SK-N-SH (cell line): ENCODE measurements at regions not wholly inside any gene's neighbourhood (a gene's known extent, or its start where the extent isn't known, plus 50 kb on each side); places are given as distances from the start of the nearest gene placed in this dataset.

ENCODE experiments used
- CTCF ChIA-PET: fragments of 300-600, 350-600 bp; formaldehyde crosslinking; extraction: SDS; loops from one replicate; lab custom pipeline; 2021; lab: Yijun Ruan, JAX
- POLR2A ChIA-PET: fragments of 350-600 bp; sonication (Branson Sonifier 250); formaldehyde crosslinking; extraction: SDS; loops from one replicate; lab custom pipeline; 2020; ENCODE audit warnings: antibody characterized with exemption, inconsistent platforms; lab: Yijun Ruan, JAX
- DNase-seq: peaks from one replicate; pipeline ENCODE4 v3.0.0; 2012
- H2AFZ ChIP-seq: fragments of 200-600 bp; sonication (generic); 2 replicates; pipeline ENCODE4 v1.8.1; 2016; ENCODE audit warnings: antibody characterized with exemption, mild to moderate bottlenecking, low read depth
- H3F3A ChIP-seq: fragments of 200-600 bp; sonication (generic); replicated peaks from 2 replicates; pipeline ENCODE3; 2016; ENCODE audit warnings: antibody characterized with exemption, mild to moderate bottlenecking; ENCODE audit not compliant: insufficient read depth
- H3K27ac ChIP-seq, 2 experiments: fragments of 200-500 bp in 1 of 2; fragments of 200-600 bp in 1 of 2; sonication (Bioruptor generic) in 1 of 2; sonication (generic), shearing (Covaris generic) in 1 of 2; 2 replicates each; pipeline versions ENCODE4 v1.5.1 to v1.6.1; 2014 to 2016; ENCODE audit warnings: low read depth in 2 of 2, inconsistent platforms in 1 of 2, low read length in 1 of 2, mild to moderate bottlenecking in 1 of 2, mixed read lengths in 1 of 2
- H3K27me3 ChIP-seq: fragments of 200-600 bp; sonication (generic), shearing (Covaris generic); 2 replicates; pipeline ENCODE4 v1.6.1; 2016; ENCODE audit warnings: mixed run types; ENCODE audit not compliant: insufficient read depth
- H3K36me3 ChIP-seq, 2 experiments: fragments of 200-500 bp in 1 of 2; fragments of 200-600 bp in 1 of 2; sonication (Bioruptor generic) in 1 of 2; sonication (generic) in 1 of 2; replicated peaks in 1 of 2; 2 replicates each; pipeline versions ENCODE3 to v1.5.1; 2014 to 2016; ENCODE audit warnings: low read length in 1 of 2, mild to moderate bottlenecking in 1 of 2; ENCODE audit not compliant: insufficient read depth in 2 of 2, control insufficient read depth in 1 of 2
- H3K4me1 ChIP-seq, 2 experiments: fragments of 200-500 bp in 1 of 2; fragments of 200-600 bp in 1 of 2; sonication (Bioruptor generic) in 1 of 2; sonication (generic), shearing (Covaris generic) in 1 of 2; 2 replicates each; pipeline versions ENCODE4 v1.5.1 to v1.6.1; 2014 to 2016; ENCODE audit warnings: low read depth in 1 of 2, low read length in 1 of 2, mixed run types in 1 of 2; ENCODE audit not compliant: insufficient read depth in 2 of 2, control insufficient read depth in 1 of 2
- H3K4me2 ChIP-seq: fragments of 200-600 bp; sonication (generic), shearing (Covaris generic); 2 replicates; pipeline ENCODE4 v1.6.1; 2017; ENCODE audit warnings: mixed run types
- H3K4me3 ChIP-seq, 2 experiments: fragments of 200-500 bp in 1 of 2; fragments of 200-600 bp in 1 of 2; sonication (Bioruptor generic) in 1 of 2; sonication (generic), shearing (Covaris generic) in 1 of 2; 2 replicates each; pipeline versions ENCODE4 v1.5.1 to v1.8.1; 2014 to 2016; ENCODE audit warnings: low read depth in 2 of 2, inconsistent platforms in 1 of 2, low read length in 1 of 2, mild to moderate bottlenecking in 1 of 2, mixed read lengths in 1 of 2, moderate library complexity in 1 of 2
- H3K79me2 ChIP-seq: fragments of 200-600 bp; sonication (generic); 2 replicates; pipeline ENCODE4 v1.8.1; 2017; ENCODE audit warnings: mild to moderate bottlenecking; ENCODE audit not compliant: insufficient read depth
- H3K9ac ChIP-seq: fragments of 200-600 bp; sonication (generic); 2 replicates; pipeline ENCODE4 v1.6.1; 2017; ENCODE audit warnings: mixed run types
- H3K9me2 ChIP-seq: fragments of 200-600 bp; sonication (generic); 2 replicates; pipeline ENCODE4 v1.6.1; 2017; ENCODE audit warnings: mixed run types
- H3K9me3 ChIP-seq: fragments of 200-600 bp; sonication (generic); 2 replicates; pipeline ENCODE4 v1.6.1; 2017; ENCODE audit warnings: mixed run types, mild to moderate bottlenecking, moderate library complexity
- H4K20me1 ChIP-seq: fragments of 200-600 bp; sonication (generic); 2 replicates; pipeline ENCODE4 v1.6.1; 2017; ENCODE audit warnings: mild to moderate bottlenecking, mixed run types; ENCODE audit not compliant: insufficient read depth
- CHD2 ChIP-seq: fragments of 150-350 bp; IDR thresholded peaks from 2 replicates; pipeline ENCODE4 v1.6.1; 2018; ENCODE audit warnings: low read length; ENCODE audit not compliant: partially characterized antibody
- EP300 ChIP-seq, 2 experiments: IDR thresholded peaks; 2 replicates each; pipeline versions ENCODE4 v1.4.0 to v1.6.1; 2012; ENCODE audit warnings: borderline replicate concordance in 1 of 2, low read depth in 1 of 2, low read length in 1 of 2
- EZH2phosphoT487 ChIP-seq: fragments of 200-600 bp; sonication (generic); IDR thresholded peaks from 2 replicates; pipeline ENCODE4 v1.6.1; 2017; ENCODE audit warnings: low read depth, mixed run types, mild to moderate bottlenecking, antibody characterized with exemption, moderate library complexity, borderline replicate concordance
- FOXJ3 ChIP-seq: sonication (generic); formaldehyde crosslinking; IDR thresholded peaks from 2 replicates; pipeline ENCODE4 v1.5.1; 2020; ENCODE audit warnings: mild to moderate bottlenecking, missing genetic modification reagents
- FOXM1 ChIP-seq: IDR thresholded peaks from 2 replicates; pipeline ENCODE4 v1.4.0; 2012; ENCODE audit warnings: low read depth, mild to moderate bottlenecking
- GATA2 ChIP-seq: sonication (generic); formaldehyde crosslinking; IDR thresholded peaks from 2 replicates; pipeline ENCODE4 v1.5.0; 2020; ENCODE audit warnings: mild to moderate bottlenecking, missing genetic modification reagents
- IRF3 ChIP-seq: fragments of 150-350 bp; IDR thresholded peaks from 2 replicates; pipeline ENCODE4 v1.6.1; 2016; ENCODE audit warnings: mild to moderate bottlenecking, low read depth, low read length
- NFIC ChIP-seq: IDR thresholded peaks from 2 replicates; pipeline ENCODE4 v1.4.0; 2012; ENCODE audit warnings: borderline replicate concordance
- NRF1 ChIP-seq: IDR thresholded peaks from 2 replicates; pipeline ENCODE4 v1.6.1; 2012; ENCODE audit warnings: low read depth, mild to moderate bottlenecking, low read length
- PBX3 ChIP-seq: IDR thresholded peaks from 2 replicates; pipeline ENCODE4; 2012
- POLR2AphosphoS5 ChIP-seq: IDR thresholded peaks from 2 replicates; pipeline ENCODE4 v1.6.1; 2012; ENCODE audit warnings: low read depth, low read length
- RCOR1 ChIP-seq: fragments of 150-350 bp; IDR thresholded peaks from 2 replicates; pipeline ENCODE4 v1.6.1; 2017; ENCODE audit warnings: antibody characterized with exemption, low read length
- REST ChIP-seq: IDR thresholded peaks from 2 replicates; pipeline ENCODE4 v1.6.1; 2012; ENCODE audit warnings: mild to moderate bottlenecking, low read depth, low read length, moderate library complexity
- RFX5 ChIP-seq: IDR thresholded peaks from 2 replicates; pipeline ENCODE4 v1.6.1; 2012; ENCODE audit warnings: mild to moderate bottlenecking, improper control_type of control experiment, low read length
- RXRA ChIP-seq: IDR thresholded peaks from 2 replicates; pipeline ENCODE4 v1.4.0; 2012; ENCODE audit warnings: low read depth, mild to moderate bottlenecking, borderline replicate concordance
- SIN3A ChIP-seq: IDR thresholded peaks from 2 replicates; pipeline ENCODE4 v1.6.1; 2012; ENCODE audit warnings: low read depth, mild to moderate bottlenecking, low read length, moderate library complexity, borderline replicate concordance
- SMC3 ChIP-seq: IDR thresholded peaks from 2 replicates; pipeline ENCODE4 v1.6.1; 2012; ENCODE audit warnings: low read depth, low read length, improper control_type of control experiment
- TEAD4 ChIP-seq: IDR thresholded peaks from 2 replicates; pipeline ENCODE4 v1.4.0; 2012; ENCODE audit warnings: mild to moderate bottlenecking, borderline replicate concordance; ENCODE audit not compliant: insufficient read depth
- USF1 ChIP-seq: IDR thresholded peaks from 2 replicates; pipeline ENCODE4 v1.4.0; 2012; ENCODE audit warnings: low read depth, borderline replicate concordance
- YY1 ChIP-seq: IDR thresholded peaks from 2 replicates; pipeline ENCODE4 v1.4.0; 2012; ENCODE audit warnings: low read depth, mild to moderate bottlenecking
- WGBS: methylation state at CpG from one replicate; pipeline ENCODE4 v1.1.6; 2017; ENCODE audit warnings: low lambda C conversion rate; 5-methylcytosine and 5-hydroxymethylcytosine counted together
- TF ChIP-seq, protein P1 (sequence below): fragments of 200-600 bp; sonication (generic); IDR thresholded peaks from 2 replicates; pipeline ENCODE4 v1.6.1; 2017; ENCODE audit warnings: antibody characterized with exemption, mild to moderate bottlenecking, moderate library complexity

- TF ChIP-seq REST = no peak
- no peak for TF ChIP-seq NFIC
- no peak for TF ChIP-seq FOXJ3 (CRISPR knock-in tag)
- no peak for TF ChIP-seq SIN3A
- no peak for TF ChIP-seq USF1
- TF ChIP-seq GATA2 (CRISPR knock-in tag) = no peak
- TF ChIP-seq, protein P1, sequence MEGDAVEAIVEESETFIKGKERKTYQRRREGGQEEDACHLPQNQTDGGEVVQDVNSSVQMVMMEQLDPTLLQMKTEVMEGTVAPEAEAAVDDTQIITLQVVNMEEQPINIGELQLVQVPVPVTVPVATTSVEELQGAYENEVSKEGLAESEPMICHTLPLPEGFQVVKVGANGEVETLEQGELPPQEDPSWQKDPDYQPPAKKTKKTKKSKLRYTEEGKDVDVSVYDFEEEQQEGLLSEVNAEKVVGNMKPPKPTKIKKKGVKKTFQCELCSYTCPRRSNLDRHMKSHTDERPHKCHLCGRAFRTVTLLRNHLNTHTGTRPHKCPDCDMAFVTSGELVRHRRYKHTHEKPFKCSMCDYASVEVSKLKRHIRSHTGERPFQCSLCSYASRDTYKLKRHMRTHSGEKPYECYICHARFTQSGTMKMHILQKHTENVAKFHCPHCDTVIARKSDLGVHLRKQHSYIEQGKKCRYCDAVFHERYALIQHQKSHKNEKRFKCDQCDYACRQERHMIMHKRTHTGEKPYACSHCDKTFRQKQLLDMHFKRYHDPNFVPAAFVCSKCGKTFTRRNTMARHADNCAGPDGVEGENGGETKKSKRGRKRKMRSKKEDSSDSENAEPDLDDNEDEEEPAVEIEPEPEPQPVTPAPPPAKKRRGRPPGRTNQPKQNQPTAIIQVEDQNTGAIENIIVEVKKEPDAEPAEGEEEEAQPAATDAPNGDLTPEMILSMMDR = no peak
- no peak for TF ChIP-seq YY1
- TF ChIP-seq TEAD4 = no peak
- TF ChIP-seq CHD2 = no peak
- TF ChIP-seq EZH2phosphoT487 = no peak
- no peak for TF ChIP-seq SMC3
Observed at GRCh38 chr4:184529283-184529682, 54.9 kb upstream of the IRF2 start (continued).

GRCh38 chr4:184528713-184529112 lies 54.4 kb upstream of the IRF2 start:
- CTCF ChIA-PET = no interaction called here
- Histone ChIP-seq H3K4me2 (no peak overlapping the region), H3K27me3 (no peaks in the 10 kb centered on the region), H3K9me3 (no peaks in the 10 kb centered on the region), H3F3A (peaks cover under 1% of the 10 kb centered on the region), H2AFZ (no peak overlapping the region), H3K9me2 (no peaks in the 10 kb centered on the region), H3K9ac (no peak overlapping the region), H3K4me3 (no peak overlapping the region), H4K20me1 (no peaks in the 10 kb centered on the region), H3K79me2 (no peaks in the 10 kb centered on the region), H3K27ac (no peak overlapping the region), H3K36me3 (no peaks in the 10 kb centered on the region), H3K4me1 (no peaks in the 10 kb centered on the region; a peak in 1 of 4 replicates)
- POLR2A ChIA-PET = no interaction called here
- no peak for DNase-seq
- 72% methylated on average over 3 of the region's 3 CpGs for WGBS
- no peak for TF ChIP-seq PBX3
- no peak for TF ChIP-seq POLR2AphosphoS5
- no peak for TF ChIP-seq EP300 (IDR thresholded peaks at IDR 0.05; ENCODE audit: borderline replicate concordance in 1 of 2, low read depth in 1 of 2, low read length in 1 of 2)
- no peak for TF ChIP-seq RCOR1
- TF ChIP-seq SMC3 = no peak
- TF ChIP-seq FOXM1 = no peak
- no peak for TF ChIP-seq NRF1
- TF ChIP-seq SIN3A = no peak
- TF ChIP-seq EZH2phosphoT487 = no peak
- TF ChIP-seq RXRA = no peak
- TF ChIP-seq IRF3 = no peak
- TF ChIP-seq RFX5 = no peak
- TF ChIP-seq USF1 = no peak
